Glutamatergic neuron (in vitro differentiated cells): ENCODE measurements at regions not wholly inside any gene's neighbourhood (a gene's known extent, or its start where the extent isn't known, plus 50 kb on each side); places are given as distances from the start of the nearest gene placed in this dataset.
"Not testable (repeated sequence)": the region's sequence is repeated elsewhere in the genome, so short reads cannot be mapped to it uniquely, and the experiment has no call there.

Experiments used
- DNase-seq: peaks from one replicate; pipeline ENCODE4 v3.0.0; 2022
- H3K27ac Mint-ChIP-seq: one replicate; pipeline ENCODE4 v1.8.0; 2020; ENCODE audit warnings: mild to moderate bottlenecking, mixed read lengths, inconsistent platforms; ENCODE audit not compliant: unreplicated experiment
- H3K27me3 Mint-ChIP-seq: one replicate; pipeline ENCODE4 v1.8.0; 2020; ENCODE audit warnings: mild to moderate bottlenecking, moderate library complexity, mixed read lengths, inconsistent platforms; ENCODE audit not compliant: unreplicated experiment
- H3K36me3 Mint-ChIP-seq: one replicate; pipeline ENCODE4 v1.8.0; 2020; ENCODE audit warnings: mild to moderate bottlenecking, mixed read lengths, inconsistent platforms; ENCODE audit not compliant: unreplicated experiment
- H3K4me1 Mint-ChIP-seq: one replicate; pipeline ENCODE4 v1.8.0; 2020; ENCODE audit warnings: mild to moderate bottlenecking, low read depth, mixed read lengths, inconsistent platforms; ENCODE audit not compliant: unreplicated experiment
- H3K4me3 Mint-ChIP-seq: one replicate; pipeline ENCODE4 v1.8.0; 2020; ENCODE audit warnings: mild to moderate bottlenecking, mixed read lengths, inconsistent platforms; ENCODE audit not compliant: unreplicated experiment
- H3K9me3 Mint-ChIP-seq: one replicate; pipeline ENCODE4 v1.8.0; 2020; ENCODE audit warnings: mild to moderate bottlenecking, moderate library complexity, mixed read lengths, inconsistent platforms; ENCODE audit not compliant: unreplicated experiment
- TF ChIP-seq, protein P1 (sequence below): fragments of 200-600 bp; sonication (generic); IDR thresholded peaks from one replicate; pipeline ENCODE4 v1.5.0; 2021; ENCODE audit not compliant: partially characterized antibody, unreplicated experiment

DNA sequence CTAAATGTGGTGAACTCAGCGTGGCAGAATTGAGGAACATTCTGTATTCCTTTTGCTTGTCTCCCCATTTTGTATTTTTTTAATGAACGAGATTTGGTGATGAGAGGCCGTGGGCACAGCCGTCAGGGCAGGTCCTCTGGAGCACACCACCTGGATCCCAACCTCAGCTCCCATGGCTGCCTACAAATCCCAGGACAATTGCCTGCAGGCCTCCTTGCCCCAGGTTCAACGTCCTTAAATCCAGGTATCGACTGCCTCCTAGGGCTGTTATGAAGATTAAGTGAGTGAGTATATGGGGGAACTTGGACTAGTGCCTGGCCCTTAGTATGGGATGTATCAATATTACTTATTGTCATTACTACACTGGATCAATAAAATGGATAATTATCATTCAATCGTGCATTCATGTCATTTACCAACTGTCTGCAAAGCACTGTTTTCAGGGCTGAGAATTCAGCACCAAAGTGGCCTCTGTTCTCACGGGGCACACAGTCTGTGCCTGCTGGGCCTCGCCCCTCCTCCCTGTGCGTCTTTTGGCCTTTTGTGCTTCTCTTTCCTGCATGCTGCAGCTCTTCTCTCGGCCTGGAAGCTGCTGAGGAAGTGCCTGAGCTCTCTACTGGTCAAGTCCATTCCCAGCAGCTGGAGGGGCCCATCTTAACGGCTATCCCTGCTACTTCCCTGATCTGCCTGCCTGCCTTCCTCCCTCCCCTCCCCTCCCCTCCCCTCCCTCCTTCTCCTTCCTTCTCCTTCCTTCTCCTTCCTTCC is 1343.7 kb downstream of the BRD1 start:
- Mint-ChIP-seq H3K27me3 (peaks cover 14% of the 10 kb centered on the region), H3K4me3 (no peak overlapping the region), H3K9me3 (peaks cover 14% of the 10 kb centered on the region), H3K36me3 (peaks cover 3% of the 10 kb centered on the region), H3K4me1 (peaks cover 2% of the 10 kb centered on the region), H3K27ac (no peak overlapping the region)
- DNase-seq: no peak
- TF ChIP-seq, protein P1, sequence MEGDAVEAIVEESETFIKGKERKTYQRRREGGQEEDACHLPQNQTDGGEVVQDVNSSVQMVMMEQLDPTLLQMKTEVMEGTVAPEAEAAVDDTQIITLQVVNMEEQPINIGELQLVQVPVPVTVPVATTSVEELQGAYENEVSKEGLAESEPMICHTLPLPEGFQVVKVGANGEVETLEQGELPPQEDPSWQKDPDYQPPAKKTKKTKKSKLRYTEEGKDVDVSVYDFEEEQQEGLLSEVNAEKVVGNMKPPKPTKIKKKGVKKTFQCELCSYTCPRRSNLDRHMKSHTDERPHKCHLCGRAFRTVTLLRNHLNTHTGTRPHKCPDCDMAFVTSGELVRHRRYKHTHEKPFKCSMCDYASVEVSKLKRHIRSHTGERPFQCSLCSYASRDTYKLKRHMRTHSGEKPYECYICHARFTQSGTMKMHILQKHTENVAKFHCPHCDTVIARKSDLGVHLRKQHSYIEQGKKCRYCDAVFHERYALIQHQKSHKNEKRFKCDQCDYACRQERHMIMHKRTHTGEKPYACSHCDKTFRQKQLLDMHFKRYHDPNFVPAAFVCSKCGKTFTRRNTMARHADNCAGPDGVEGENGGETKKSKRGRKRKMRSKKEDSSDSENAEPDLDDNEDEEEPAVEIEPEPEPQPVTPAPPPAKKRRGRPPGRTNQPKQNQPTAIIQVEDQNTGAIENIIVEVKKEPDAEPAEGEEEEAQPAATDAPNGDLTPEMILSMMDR: no peak

DNA sequence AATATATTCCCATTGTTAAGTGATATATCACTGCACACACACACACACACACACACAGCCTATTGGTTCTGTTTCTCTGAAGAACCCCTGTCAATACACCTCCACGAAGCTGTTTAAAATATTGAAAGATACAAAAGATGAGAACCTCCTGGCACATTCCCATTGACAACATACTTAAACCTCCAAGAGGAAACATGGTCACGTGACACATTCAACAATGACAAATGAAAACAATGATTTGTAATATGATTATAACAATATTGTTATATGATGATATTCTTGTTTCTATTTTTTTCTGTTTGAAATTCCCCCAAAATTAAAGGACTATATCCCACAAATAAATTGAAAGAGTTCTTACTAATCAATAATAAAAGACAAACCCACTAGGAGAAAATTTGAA is 1344.9 kb downstream of the BRD1 start:
- Mint-ChIP-seq H3K27me3 (peaks cover 8% of the 10 kb centered on the region), H3K27ac (no peak overlapping the region), H3K4me1 (peaks cover under 1% of the 10 kb centered on the region), H3K4me3 (no peak overlapping the region), H3K36me3 (peaks cover 3% of the 10 kb centered on the region), H3K9me3 (peaks cover 12% of the 10 kb centered on the region)
- TF ChIP-seq, protein P1: no peak
- DNase-seq: no peak

DNA sequence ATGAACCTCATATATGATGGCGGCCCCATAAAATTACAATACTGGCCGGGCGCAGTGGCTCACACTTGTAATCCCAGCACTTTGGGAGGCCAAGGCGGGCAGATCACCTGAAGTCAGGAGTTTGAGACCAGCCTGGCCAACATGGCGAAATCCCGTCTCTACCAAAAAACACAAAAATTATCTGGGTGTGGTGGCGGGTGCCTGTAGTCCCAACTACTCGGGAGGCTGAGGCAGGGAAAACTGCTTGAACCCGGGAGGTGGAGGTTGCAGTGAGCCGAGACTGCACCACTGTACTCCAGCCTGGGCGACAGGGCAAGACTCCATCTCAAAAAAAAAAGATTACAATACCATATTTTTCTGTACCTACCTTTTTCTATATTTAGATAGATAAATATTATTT is 1345.5 kb downstream of the BRD1 start:
- not testable (repeated sequence) for H3K4me1 Mint-ChIP-seq

DNA sequence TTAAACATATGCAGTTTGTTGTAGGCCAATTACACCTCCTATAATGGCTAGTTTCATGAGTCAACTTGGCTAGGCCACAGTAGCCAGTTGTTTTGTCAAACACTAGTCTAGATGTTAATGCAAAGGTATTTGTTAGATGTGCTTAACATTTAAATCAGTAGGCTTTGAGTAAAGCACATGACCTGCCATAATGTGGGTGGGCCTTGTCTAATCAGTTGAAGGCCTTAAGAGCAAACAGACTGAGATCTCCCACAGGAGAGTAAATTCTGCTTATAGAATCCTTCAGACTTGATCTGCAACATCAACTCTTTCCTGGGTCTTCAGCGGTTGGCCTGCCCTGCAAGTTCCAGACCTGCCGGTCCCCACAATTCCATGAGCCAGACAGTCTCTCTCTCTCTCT is 1345.9 kb downstream of the BRD1 start:
- Mint-ChIP-seq H3K4me1 (no peaks in the 10 kb centered on the region), H3K4me3 (no peak overlapping the region), H3K9me3 (peaks cover 12% of the 10 kb centered on the region), H3K27me3 (peaks cover 3% of the 10 kb centered on the region), H3K27ac (no peak overlapping the region), H3K36me3 (no peaks in the 10 kb centered on the region)
- DNase-seq: no peak
- TF ChIP-seq, protein P1: no peak

More for the DNA sequence above, 1345.5 kb downstream of the BRD1 start:
- H3K27me3 Mint-ChIP-seq, H3K36me3 Mint-ChIP-seq, H3K4me3 Mint-ChIP-seq, DNase-seq, H3K27ac Mint-ChIP-seq: not testable (repeated sequence)
- peaks cover 12% of the 10 kb centered on the region for H3K9me3 Mint-ChIP-seq

DNA sequence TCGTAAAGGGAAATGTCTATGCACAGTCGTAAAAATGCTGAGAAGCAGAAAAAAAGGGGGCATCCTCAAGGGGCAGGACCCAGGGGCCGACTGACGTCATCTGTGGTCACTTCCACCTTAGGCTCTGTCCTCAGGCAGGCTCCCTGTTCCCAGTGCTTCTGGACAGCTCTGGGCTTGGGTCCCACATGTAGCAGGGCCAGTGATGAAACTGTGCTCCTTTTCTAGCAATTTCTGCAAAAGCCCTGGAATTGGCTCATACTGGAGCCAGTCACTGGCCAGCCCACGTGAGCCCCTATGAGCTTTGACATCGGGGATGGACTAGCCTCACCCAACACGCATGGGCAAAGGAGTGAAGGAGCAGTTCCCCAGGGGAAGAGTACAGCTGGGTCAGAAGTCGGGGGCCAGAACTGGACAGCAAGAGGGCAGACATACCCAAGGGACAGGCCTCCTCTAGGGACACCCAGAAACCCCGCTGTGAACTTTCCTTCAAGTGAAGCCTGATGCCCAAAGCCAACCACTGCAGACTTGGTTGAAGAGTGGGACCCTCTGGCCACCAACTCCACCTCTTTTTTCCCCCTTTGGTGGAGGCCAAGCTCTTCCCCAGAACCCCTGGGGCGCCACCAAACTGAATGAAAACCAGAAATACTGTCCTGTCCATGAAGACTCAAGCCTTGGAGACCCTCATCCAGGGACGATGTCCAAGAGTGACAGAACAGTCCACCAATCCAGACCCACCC is 1349.0 kb downstream of the BRD1 start:
- no peak overlapping the region for H3K27ac Mint-ChIP-seq
- TF ChIP-seq, protein P1: no peak
- no peaks in the 10 kb centered on the region for H3K36me3 Mint-ChIP-seq
- DNase-seq: no peak
- no peak overlapping the region for H3K4me3 Mint-ChIP-seq
- peaks cover 3% of the 10 kb centered on the region for H3K27me3 Mint-ChIP-seq
- no peaks in the 10 kb centered on the region for H3K4me1 Mint-ChIP-seq
- H3K9me3 Mint-ChIP-seq: peaks cover 5% of the 10 kb centered on the region
